Stimulated activated CD4-positive, alpha-beta T cell treated with anti-CD3 and anti-CD28 coated beads, Interleukin-1b, Interleukin-23, amount 100 ng/mL, for 48 hours (primary cell): ENCODE measurements at regions not wholly inside any gene's neighbourhood (a gene's known extent, or its start where the extent isn't known, plus 50 kb on each side); places are given as distances from the start of the nearest gene placed in this dataset.

Source experiments
- DNase-seq: peaks from one replicate; pipeline ENCODE4 v3.0.0-alpha.2; 2020

DNA sequence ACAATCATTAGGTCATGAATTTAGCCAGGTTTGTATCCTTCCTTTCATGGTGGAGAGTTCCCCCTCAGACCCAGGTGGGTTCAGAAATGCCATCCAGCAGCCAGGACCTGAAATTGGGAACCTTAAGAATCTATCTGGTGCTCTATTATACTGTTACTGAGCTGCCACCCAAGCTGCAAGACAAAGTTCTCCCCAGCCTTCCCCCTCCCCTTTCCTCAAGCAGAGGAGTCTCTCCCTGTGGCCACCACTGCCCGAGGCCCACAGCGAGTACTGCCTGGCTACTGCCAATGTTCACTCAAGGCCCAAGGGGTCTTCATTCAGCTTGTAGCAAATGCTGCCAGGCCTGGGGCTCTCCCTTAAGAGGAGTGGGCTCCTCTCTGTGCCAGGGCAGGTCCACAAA, 133.8 kb downstream of the TMEM38B start:
- no peak for DNase-seq

GRCh38 chr9:105828596-105829213, 134.4 kb downstream of the TMEM38B start:
- DNase-seq, result no peak

DNA sequence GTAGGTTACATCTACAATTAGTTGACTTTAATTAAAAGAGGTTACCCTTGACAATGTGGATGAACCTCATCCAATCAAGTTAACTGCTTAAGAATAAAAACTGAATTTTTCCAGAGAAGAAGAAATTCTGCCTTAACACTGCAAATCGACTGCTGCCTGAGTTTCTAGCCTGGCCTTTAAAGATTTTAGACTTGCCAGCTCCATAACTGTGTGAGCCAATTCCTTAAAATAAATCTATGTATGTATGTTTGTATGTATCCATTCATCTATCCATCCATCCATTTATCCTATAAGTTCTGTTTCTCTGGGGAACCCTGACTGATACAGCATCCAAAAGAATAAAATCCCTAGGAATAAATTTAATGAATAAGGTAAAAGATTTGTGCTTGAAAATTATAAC, 136.1 kb downstream of the TMEM38B start:
- no peak for DNase-seq

- DNase-seq, result no peak
Measured at GRCh38 chr9:105832096-105832710, 137.9 kb downstream of the TMEM38B start.

GRCh38 chr9:105833271-105833975, 139.1 kb downstream of the TMEM38B start:
- DNase-seq, result no peak

DNA sequence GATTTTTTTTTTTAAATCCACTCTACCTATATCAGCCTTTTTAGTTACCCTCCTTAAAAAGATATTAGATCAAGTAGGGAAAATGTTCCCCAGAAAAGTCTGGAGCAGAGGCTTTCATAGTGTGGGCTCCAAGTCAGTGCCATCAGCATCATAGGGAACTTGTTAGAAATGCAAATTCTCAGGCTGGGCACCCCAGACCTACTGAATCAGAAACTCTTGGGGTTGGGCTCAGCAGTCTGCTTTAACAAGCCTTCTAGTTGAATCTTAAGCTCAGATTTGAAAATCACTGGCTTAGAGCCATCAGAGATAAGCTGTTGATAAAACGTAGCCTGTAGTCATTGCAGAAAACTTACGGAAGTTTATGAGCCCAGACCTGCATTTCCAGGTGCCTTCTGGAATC, 140.1 kb downstream of the TMEM38B start:
- DNase-seq, result no peak

- DNase-seq, result no peak
Measured at GRCh38 chr9:105835721-105836120, 141.4 kb downstream of the TMEM38B start.

DNA sequence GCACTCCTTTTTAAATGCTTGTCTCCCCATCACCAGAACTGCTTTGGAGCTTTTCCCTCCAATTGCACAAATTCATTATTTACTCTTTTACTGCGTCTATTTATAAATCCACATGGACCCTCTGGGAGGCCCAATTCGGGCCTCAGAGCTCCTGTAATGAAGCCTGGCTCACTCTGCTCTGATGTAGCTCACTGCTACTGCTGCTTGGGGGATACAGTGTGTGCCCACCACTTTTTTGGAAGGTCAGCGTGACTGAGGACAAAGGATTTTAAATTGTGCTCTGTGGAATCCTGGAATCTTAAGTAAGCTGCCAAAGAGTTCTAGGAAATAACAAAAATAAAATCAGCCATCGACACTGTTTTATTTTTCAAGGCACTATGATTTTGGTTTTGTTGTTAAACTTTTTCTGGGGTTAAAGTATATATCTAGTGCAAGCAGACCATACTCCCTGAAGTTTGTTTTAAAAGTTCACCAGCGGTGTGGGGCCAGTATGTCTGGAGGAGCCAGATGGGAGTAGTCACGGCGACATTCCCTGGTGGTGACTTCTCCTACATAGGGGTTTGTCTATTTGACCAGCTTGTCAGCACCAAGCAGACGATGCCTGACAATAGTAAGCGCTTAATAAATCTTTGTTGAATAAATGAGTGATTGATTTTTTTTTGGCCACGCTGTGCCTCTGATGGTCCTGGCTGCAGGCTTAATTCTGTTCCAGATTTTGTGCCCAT, 142.8 kb downstream of the TMEM38B start:
- DNase-seq, result no peak

DNA sequence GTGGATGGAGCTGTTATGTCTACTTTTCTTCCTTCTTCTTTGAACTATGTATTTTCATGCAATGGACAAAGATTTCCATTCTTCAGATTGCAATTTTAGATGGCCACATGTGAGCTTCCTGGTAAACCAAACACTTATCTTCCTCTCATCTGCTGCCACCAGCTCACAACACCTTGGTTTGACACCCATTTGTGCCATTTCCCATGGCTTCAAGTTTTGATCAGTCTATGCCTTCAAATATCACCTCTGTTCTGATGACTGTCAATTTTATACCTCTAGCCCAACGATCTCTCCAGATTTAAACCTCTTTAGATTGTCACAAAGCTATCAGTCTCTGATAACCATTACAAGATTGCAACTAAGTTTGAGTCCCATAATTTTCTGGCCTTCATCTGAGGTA, 147.2 kb downstream of the TMEM38B start:
- DNase-seq, result no peak

- DNase-seq, result peak; percentile 13
Measured at GRCh38 chr9:105842023-105842644, 147.8 kb downstream of the TMEM38B start.

GRCh38 chr9:105846825-105847224, 152.5 kb downstream of the TMEM38B start:
- DNase-seq, result no peak

DNA sequence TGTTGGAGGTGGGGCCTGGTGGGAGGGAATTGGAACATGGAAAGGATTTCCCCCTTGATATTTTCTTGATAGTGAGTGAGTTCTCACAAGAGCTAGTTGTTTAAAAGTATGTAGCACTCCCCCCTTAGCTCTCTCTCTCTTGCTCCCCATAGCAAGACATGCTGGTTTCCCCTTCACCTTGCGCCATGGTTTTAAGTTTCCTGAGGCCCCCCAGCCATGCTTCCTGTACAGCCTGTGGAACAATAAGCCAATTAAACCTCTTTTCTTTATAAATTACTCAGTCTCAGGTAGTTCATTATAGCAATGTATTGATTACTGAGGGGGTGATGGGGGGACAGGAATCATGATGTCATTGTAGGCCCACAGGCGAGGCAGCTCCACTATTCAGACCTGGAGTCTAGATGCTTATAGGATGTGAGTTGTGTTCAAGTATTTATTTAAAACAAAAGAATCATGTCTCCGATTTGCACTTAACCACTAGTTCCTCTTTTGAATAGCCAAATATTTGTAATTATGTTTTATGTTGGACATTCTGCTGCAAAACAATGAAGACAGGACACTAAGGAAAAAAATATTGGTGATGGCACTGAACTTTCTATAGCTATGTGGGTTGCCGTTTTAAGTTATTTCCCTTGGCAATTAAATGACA, 156.6 kb downstream of the TMEM38B start:
- DNase-seq, result no peak

GRCh38 chr9:105854026-105854782, 159.9 kb downstream of the TMEM38B start:
- DNase-seq, result no peak

- DNase-seq, result no peak
Measured at GRCh38 chr9:105854783-105855724, 160.7 kb downstream of the TMEM38B start.

- DNase-seq, result no peak
Measured at GRCh38 chr9:105855987-105856386, 161.6 kb downstream of the TMEM38B start.

- no peak for DNase-seq
Measured at GRCh38 chr9:105858006-105858690, 163.8 kb downstream of the TMEM38B start.

- DNase-seq, result peak; percentile 17
Measured at GRCh38 chr9:105858877-105859276, 164.5 kb downstream of the TMEM38B start.

DNA sequence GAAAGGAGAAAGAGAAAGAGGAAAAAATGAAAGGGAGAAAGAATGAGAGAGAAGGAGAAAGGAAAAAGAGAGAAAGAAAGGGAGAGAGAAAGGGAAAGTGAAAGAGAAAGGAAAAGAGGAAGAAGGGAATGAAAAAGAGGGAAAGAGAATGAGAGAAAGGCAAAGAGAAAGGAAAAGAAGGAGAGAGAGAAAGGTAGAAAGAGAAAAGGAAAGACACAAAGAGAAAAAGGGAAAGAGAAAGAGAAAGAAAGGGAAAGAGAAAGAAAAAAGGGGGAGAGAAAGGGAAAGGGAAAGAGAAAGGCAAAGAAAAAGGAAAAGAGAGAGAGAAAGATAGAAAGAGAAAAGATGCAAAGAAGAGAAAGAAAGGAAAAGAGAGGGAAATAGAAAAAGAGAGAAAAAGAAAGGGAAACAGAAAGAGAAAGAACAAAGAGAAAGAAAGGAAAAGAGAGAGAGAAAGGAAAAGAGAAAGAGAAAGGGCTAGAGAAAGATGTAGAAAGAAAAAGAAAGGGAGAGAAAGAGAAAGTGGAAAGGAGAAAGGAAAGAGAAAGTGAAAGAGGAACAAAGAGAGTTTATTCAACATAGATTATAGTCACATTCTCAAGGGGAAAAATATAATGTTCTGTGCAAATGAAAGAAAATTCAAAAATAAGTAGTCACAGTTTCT, 165.2 kb downstream of the TMEM38B start:
- no peak for DNase-seq

- DNase-seq, result no peak
Measured at GRCh38 chr9:105860516-105860915, 166.2 kb downstream of the TMEM38B start.

GRCh38 chr9:105861972-105862371, 167.6 kb downstream of the TMEM38B start:
- DNase-seq, result no peak
